Astrocyte (in vitro differentiated cells and primary cell): ENCODE measurements at regions not wholly inside any gene's neighbourhood (a gene's known extent, or its start where the extent isn't known, plus 50 kb on each side); places are given as distances from the start of the nearest gene placed in this dataset.

Experiments used
- DNase-seq: peaks from one replicate; pipeline ENCODE4 v3.0.0-alpha.2; 2010; ENCODE audit warnings: low read depth
- FAIRE-seq: peaks from 2 replicates; lab custom pipeline; 2011; peaks lifted over from hg19 to GRCh38; lab: Jason Lieb, UNC
- H2AFZ ChIP-seq: 2 replicates; pipeline ENCODE4 v1.6.0; 2012; ENCODE audit warnings: low read depth, low read length, inconsistent platforms
- H3K27ac ChIP-seq: 2 replicates; pipeline ENCODE4 v1.5.1; 2011; ENCODE audit warnings: low read depth, low read length, inconsistent platforms
- H3K27me3 ChIP-seq: 2 replicates; pipeline ENCODE4 v1.6.0; 2011; ENCODE audit warnings: low read length, inconsistent platforms; ENCODE audit not compliant: insufficient read depth
- H3K36me3 ChIP-seq: 2 replicates; pipeline ENCODE4 v1.5.1; 2011; ENCODE audit warnings: low read length, inconsistent platforms; ENCODE audit not compliant: insufficient read depth
- H3K4me1 ChIP-seq: 2 replicates; pipeline ENCODE4 v1.5.1; 2011; ENCODE audit warnings: low read length, inconsistent platforms; ENCODE audit not compliant: insufficient read depth
- H3K4me2 ChIP-seq: 2 replicates; pipeline ENCODE4 v1.6.0; 2012; ENCODE audit warnings: low read length, inconsistent platforms
- H3K4me3 ChIP-seq: 2 replicates; pipeline ENCODE4 v1.5.1; 2011; ENCODE audit warnings: low read depth, mild to moderate bottlenecking, low read length, inconsistent platforms; ENCODE audit not compliant: insufficient read depth
- H3K79me2 ChIP-seq: 2 replicates; pipeline ENCODE4 v1.6.0; 2012; ENCODE audit warnings: mild to moderate bottlenecking, low read length, inconsistent platforms; ENCODE audit not compliant: insufficient read depth
- H3K9ac ChIP-seq: 2 replicates; pipeline ENCODE4 v1.6.0; 2012; ENCODE audit warnings: mild to moderate bottlenecking, low read length, inconsistent platforms
- H3K9me3 ChIP-seq: 2 replicates; pipeline ENCODE4 v1.5.1; 2012; ENCODE audit warnings: low read depth, mild to moderate bottlenecking, low read length, inconsistent platforms; ENCODE audit not compliant: insufficient read depth
- H4K20me1 ChIP-seq: 2 replicates; pipeline ENCODE4 v1.6.0; 2012; ENCODE audit warnings: low read length, inconsistent platforms; ENCODE audit not compliant: insufficient read depth
- H3K27ac Mint-ChIP-seq: one replicate; pipeline ENCODE4 v1.8.0; 2021; ENCODE audit warnings: mild to moderate bottlenecking, mixed read lengths; ENCODE audit not compliant: unreplicated experiment
- H3K27me3 Mint-ChIP-seq: one replicate; pipeline ENCODE4 v1.8.0; 2021; ENCODE audit warnings: low read depth, mixed read lengths; ENCODE audit not compliant: unreplicated experiment
- H3K36me3 Mint-ChIP-seq: one replicate; pipeline ENCODE4 v1.8.0; 2021; ENCODE audit warnings: low read depth, mixed read lengths; ENCODE audit not compliant: unreplicated experiment
- H3K4me1 Mint-ChIP-seq: one replicate; pipeline ENCODE4 v1.8.0; 2021; ENCODE audit warnings: low read depth, mixed read lengths; ENCODE audit not compliant: unreplicated experiment
- H3K4me3 Mint-ChIP-seq: one replicate; pipeline ENCODE4 v1.8.0; 2021; ENCODE audit warnings: mild to moderate bottlenecking, moderate library complexity, mixed read lengths; ENCODE audit not compliant: unreplicated experiment
- H3K9me3 Mint-ChIP-seq: one replicate; pipeline ENCODE4 v1.8.0; 2021; ENCODE audit warnings: mild to moderate bottlenecking, mixed read lengths; ENCODE audit not compliant: unreplicated experiment
- EZH2 ChIP-seq: IDR thresholded peaks from 2 replicates; pipeline ENCODE4 v1.6.1; 2012; ENCODE audit warnings: mild to moderate bottlenecking, low read length, inconsistent platforms; ENCODE audit not compliant: insufficient read depth
- TF ChIP-seq, protein P1 (sequence below): IDR thresholded peaks from 2 replicates; pipeline ENCODE4 v1.5.1; 2011; ENCODE audit warnings: low read depth, mild to moderate bottlenecking, inconsistent platforms, low read length, moderate library complexity; ENCODE audit not compliant: insufficient read depth

GRCh38 chr14:51307551-51307950 lies 67.5 kb downstream of the TMX1 start:
- H3K4me3 ChIP-seq: no peak overlapping the region
- H3K9me3 ChIP-seq: no peaks in the 10 kb centered on the region
- DNase-seq: peak; percentile 32
- Mint-ChIP-seq H3K27ac (peak overlapping the region; percentile 48), H3K9me3 (no peaks in the 10 kb centered on the region), H3K4me3 (no peak overlapping the region), H3K27me3 (no peaks in the 10 kb centered on the region), H3K4me1 (peaks cover 70% of the 10 kb centered on the region), H3K36me3 (peaks cover 4% of the 10 kb centered on the region)
- TF ChIP-seq, protein P1, sequence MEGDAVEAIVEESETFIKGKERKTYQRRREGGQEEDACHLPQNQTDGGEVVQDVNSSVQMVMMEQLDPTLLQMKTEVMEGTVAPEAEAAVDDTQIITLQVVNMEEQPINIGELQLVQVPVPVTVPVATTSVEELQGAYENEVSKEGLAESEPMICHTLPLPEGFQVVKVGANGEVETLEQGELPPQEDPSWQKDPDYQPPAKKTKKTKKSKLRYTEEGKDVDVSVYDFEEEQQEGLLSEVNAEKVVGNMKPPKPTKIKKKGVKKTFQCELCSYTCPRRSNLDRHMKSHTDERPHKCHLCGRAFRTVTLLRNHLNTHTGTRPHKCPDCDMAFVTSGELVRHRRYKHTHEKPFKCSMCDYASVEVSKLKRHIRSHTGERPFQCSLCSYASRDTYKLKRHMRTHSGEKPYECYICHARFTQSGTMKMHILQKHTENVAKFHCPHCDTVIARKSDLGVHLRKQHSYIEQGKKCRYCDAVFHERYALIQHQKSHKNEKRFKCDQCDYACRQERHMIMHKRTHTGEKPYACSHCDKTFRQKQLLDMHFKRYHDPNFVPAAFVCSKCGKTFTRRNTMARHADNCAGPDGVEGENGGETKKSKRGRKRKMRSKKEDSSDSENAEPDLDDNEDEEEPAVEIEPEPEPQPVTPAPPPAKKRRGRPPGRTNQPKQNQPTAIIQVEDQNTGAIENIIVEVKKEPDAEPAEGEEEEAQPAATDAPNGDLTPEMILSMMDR: no peak
- no peak for TF ChIP-seq EZH2
- H4K20me1 ChIP-seq: no peaks in the 10 kb centered on the region
- H3K36me3 ChIP-seq: no peaks in the 10 kb centered on the region
- no peaks in the 10 kb centered on the region for H3K27me3 ChIP-seq
- H3K4me1 ChIP-seq: peaks cover 28% of the 10 kb centered on the region
- no peak overlapping the region for H3K9ac ChIP-seq
- no peaks in the 10 kb centered on the region for H3K79me2 ChIP-seq
- no peak overlapping the region for H3K27ac ChIP-seq
- H2AFZ ChIP-seq: no peak overlapping the region
- no peak overlapping the region for H3K4me2 ChIP-seq
- FAIRE-seq: no peak

DNA sequence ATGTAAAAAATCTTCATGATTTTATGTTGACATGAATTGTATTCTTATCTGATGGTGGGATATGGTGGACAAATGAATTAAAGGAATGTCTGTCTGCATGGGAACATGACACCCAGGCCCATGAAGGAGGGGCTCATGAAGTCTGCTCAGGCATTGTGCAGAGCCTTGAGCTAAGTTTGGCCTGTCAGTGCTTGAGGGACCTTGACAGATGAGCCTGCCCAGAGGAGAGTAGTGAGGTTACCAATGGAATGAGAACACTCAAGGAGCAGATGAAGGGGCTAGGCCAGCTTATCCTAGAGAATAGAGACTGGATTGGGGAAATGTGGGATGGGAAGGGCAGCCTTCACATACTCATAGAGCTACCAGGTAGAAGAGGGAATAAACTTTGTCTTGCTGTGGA lies 68.8 kb downstream of the TMX1 start:
- Mint-ChIP-seq H3K27me3 (no peaks in the 10 kb centered on the region), H3K36me3 (peaks cover 4% of the 10 kb centered on the region)

GRCh38 chr14:51310505-51310944 lies 70.5 kb downstream of the TMX1 start:
- H3K4me3 ChIP-seq: no peak overlapping the region
- DNase-seq: peak; percentile 87
- no peaks in the 10 kb centered on the region for H3K9me3 Mint-ChIP-seq
- no peaks in the 10 kb centered on the region for H3K27me3 ChIP-seq
- no peak overlapping the region for H3K27ac Mint-ChIP-seq
- H3K4me1 Mint-ChIP-seq: peaks cover 53% of the 10 kb centered on the region
- H3K79me2 ChIP-seq: no peaks in the 10 kb centered on the region
- H3K27ac ChIP-seq: peak overlapping the region; percentile 2
- peak overlapping the region; percentile 12 for H3K9ac ChIP-seq
- H4K20me1 ChIP-seq: no peaks in the 10 kb centered on the region
- no peak overlapping the region for H2AFZ ChIP-seq
- no peaks in the 10 kb centered on the region for H3K9me3 ChIP-seq
- no peak for TF ChIP-seq EZH2
- TF ChIP-seq, protein P1: no peak
- peaks cover 4% of the 10 kb centered on the region for H3K36me3 Mint-ChIP-seq
- peaks cover 10% of the 10 kb centered on the region for H3K4me1 ChIP-seq
- no peaks in the 10 kb centered on the region for H3K27me3 Mint-ChIP-seq
- no peaks in the 10 kb centered on the region for H3K36me3 ChIP-seq
- peak overlapping the region; percentile 28 for H3K4me2 ChIP-seq
- H3K4me3 Mint-ChIP-seq: no peak overlapping the region
- FAIRE-seq: peak; percentile 80

More for the DNA sequence above, 68.8 kb downstream of the TMX1 start:
- Histone ChIP-seq H3K27ac (no peak overlapping the region), H4K20me1 (no peaks in the 10 kb centered on the region), H3K9me3 (no peaks in the 10 kb centered on the region), H3K9ac (no peak overlapping the region), H3K79me2 (no peaks in the 10 kb centered on the region), H3K36me3 (no peaks in the 10 kb centered on the region), H2AFZ (no peak overlapping the region), H3K4me1 (peaks cover 25% of the 10 kb centered on the region), H3K4me2 (no peak overlapping the region), H3K4me3 (no peak overlapping the region), H3K27me3 (no peaks in the 10 kb centered on the region)
- FAIRE-seq (no peak), DNase-seq (peak; percentile 42)
- Mint-ChIP-seq H3K4me3 (no peak overlapping the region), H3K27ac (peak overlapping the region; percentile 4), H3K9me3 (no peaks in the 10 kb centered on the region), H3K4me1 (peaks cover 60% of the 10 kb centered on the region)
- TF ChIP-seq, protein P1: no peak
- no peak for TF ChIP-seq EZH2
